Type B pancreatic cell (in vitro differentiated cells): ENCODE measurements at regions not wholly inside any gene's neighbourhood (a gene's known extent, or its start where the extent isn't known, plus 50 kb on each side); places are given as distances from the start of the nearest gene placed in this dataset.

Experiments used
- DNase-seq: peaks from one replicate; pipeline ENCODE4 v3.0.0; 2021; ENCODE audit warnings: mixed read lengths; ENCODE audit not compliant: unreplicated experiment; ENCODE audit errors: extremely low spot score
- H3K27ac Mint-ChIP-seq: 2 replicates; pipeline ENCODE4 v1.8.0; 2021; ENCODE audit warnings: mild to moderate bottlenecking, mixed read lengths
- H3K27me3 Mint-ChIP-seq: 2 replicates; pipeline ENCODE4 v1.8.0; 2021; ENCODE audit warnings: mixed read lengths
- H3K36me3 Mint-ChIP-seq: 2 replicates; pipeline ENCODE4 v1.8.0; 2021; ENCODE audit warnings: mixed read lengths
- H3K4me1 Mint-ChIP-seq: one replicate; pipeline ENCODE4 v1.8.0; 2021; ENCODE audit warnings: mixed read lengths; ENCODE audit not compliant: unreplicated experiment
- H3K4me3 Mint-ChIP-seq: 2 replicates; pipeline ENCODE4 v1.8.0; 2021; ENCODE audit warnings: mild to moderate bottlenecking, mixed read lengths
- H3K9me3 Mint-ChIP-seq: 2 replicates; pipeline ENCODE4 v1.8.0; 2021; ENCODE audit warnings: mixed read lengths
- CTCF ChIP-seq: fragments of 200-600 bp; sonication (generic); conservative IDR thresholded peaks from 2 replicates; pipeline ENCODE4 v1.5.0; 2021; ENCODE audit warnings: antibody characterized with exemption, mild to moderate bottlenecking

- Mint-ChIP-seq H3K36me3 (no peaks in the 10 kb centered on the region), H3K4me3 (no peak overlapping the region), H3K27ac (no peak overlapping the region), H3K27me3 (peaks cover 24% of the 10 kb centered on the region), H3K9me3 (peaks cover 5% of the 10 kb centered on the region), H3K4me1 (peaks cover 15% of the 10 kb centered on the region)
- TF ChIP-seq CTCF, result no peak
- no peak for DNase-seq
These were observed 152.9 kb downstream of the TTC32 start for GRCh38 chr2:19748711-19749506.

- no peak for TF ChIP-seq CTCF
- DNase-seq, result no peak
- Mint-ChIP-seq H3K9me3 (no peaks in the 10 kb centered on the region), H3K36me3 (no peaks in the 10 kb centered on the region), H3K4me3 (no peak overlapping the region), H3K27ac (no peak overlapping the region), H3K4me1 (peaks cover 12% of the 10 kb centered on the region), H3K27me3 (peaks cover 28% of the 10 kb centered on the region)
These were observed 153.8 kb downstream of the TTC32 start for GRCh38 chr2:19748073-19748375.

GRCh38 chr2:19747310-19748072 is 154.3 kb downstream of the TTC32 start:
- no peaks in the 10 kb centered on the region for H3K36me3 Mint-ChIP-seq
- H3K27ac Mint-ChIP-seq, result no peak overlapping the region
- H3K4me3 Mint-ChIP-seq, result no peak overlapping the region
- DNase-seq, result no peak
- H3K27me3 Mint-ChIP-seq, result peaks cover 24% of the 10 kb centered on the region
- no peak for TF ChIP-seq CTCF
- H3K4me1 Mint-ChIP-seq, result peaks cover 12% of the 10 kb centered on the region
- no peaks in the 10 kb centered on the region for H3K9me3 Mint-ChIP-seq

- no peak overlapping the region for H3K27ac Mint-ChIP-seq
- H3K9me3 Mint-ChIP-seq, result no peaks in the 10 kb centered on the region
- peaks cover 19% of the 10 kb centered on the region for H3K27me3 Mint-ChIP-seq
- H3K4me3 Mint-ChIP-seq, result no peak overlapping the region
- H3K36me3 Mint-ChIP-seq, result no peaks in the 10 kb centered on the region
- TF ChIP-seq CTCF, result peak; percentile 68
- peaks cover 12% of the 10 kb centered on the region for H3K4me1 Mint-ChIP-seq
- DNase-seq, result no peak
These were observed 155.0 kb downstream of the TTC32 start for GRCh38 chr2:19746611-19747309.

DNA sequence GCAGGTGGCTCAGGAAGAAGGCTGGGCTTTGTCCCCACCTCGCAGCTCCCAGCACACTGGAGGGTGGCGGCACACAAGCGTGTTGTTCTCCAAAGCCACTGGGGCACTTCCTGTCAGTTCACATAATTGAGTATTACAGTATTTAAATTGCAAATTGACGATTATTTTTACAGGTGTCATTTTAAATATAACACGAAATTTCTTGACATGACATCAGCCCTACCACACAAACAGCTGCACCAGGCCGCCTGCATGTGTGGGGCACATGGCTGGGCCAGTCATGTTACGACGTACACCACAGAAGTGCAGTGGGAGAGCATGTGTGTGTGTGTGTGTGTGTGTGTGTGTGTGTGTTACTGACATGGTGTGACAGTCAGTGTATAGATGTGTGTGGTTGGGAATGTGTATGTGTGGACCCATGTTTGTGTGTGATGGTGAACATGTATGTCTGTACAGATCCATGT is 155.6 kb downstream of the TTC32 start:
- DNase-seq, result no peak
- TF ChIP-seq CTCF, result no peak
- H3K36me3 Mint-ChIP-seq, result no peaks in the 10 kb centered on the region
- no peaks in the 10 kb centered on the region for H3K9me3 Mint-ChIP-seq
- peaks cover 12% of the 10 kb centered on the region for H3K4me1 Mint-ChIP-seq
- H3K4me3 Mint-ChIP-seq, result no peak overlapping the region
- H3K27ac Mint-ChIP-seq, result no peak overlapping the region
- H3K27me3 Mint-ChIP-seq, result peaks cover 17% of the 10 kb centered on the region
